Cerebellar nuclear complex (tissue), 1 donor: ENCODE measurements at regions not wholly inside any gene's neighbourhood (a gene's known extent, or its start where the extent isn't known, plus 50 kb on each side); places are given as distances from the start of the nearest gene placed in this dataset.

Experiments used
- DNase-seq, 2 experiments: peaks; one replicate each; lab custom pipeline; 2025; lab: John Stamatoyannopoulos, UW

GRCh38 chr3:13152826-13153710, 79.8 kb upstream of the IQSEC1 start:
- no peak for DNase-seq

DNA sequence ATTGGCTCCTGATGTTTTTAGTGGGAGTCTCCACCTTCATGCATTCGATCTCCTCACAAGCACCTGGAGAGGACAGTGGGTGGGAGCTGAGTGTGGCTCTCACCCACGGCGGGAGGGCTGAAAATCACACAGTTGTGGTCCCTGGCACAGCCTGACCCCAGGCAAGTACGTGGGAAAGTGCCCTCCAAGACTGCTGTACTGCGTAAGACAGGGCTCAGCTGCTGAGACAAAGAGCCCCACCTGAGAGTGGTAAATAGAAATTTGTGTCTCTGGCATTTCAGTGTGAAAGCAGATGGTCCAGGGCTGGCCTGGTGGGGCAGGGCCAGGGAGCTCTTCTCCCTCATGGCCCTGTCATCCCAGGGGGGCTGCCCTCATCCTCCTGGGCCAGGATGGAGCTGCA, 77.4 kb upstream of the IQSEC1 start:
- no peak for DNase-seq

GRCh38 chr3:13149330-13150108, 76.3 kb upstream of the IQSEC1 start:
- DNase-seq: no peak

- DNase-seq: no peak
These were observed 75.5 kb upstream of the IQSEC1 start for GRCh38 chr3:13148561-13149329.

- DNase-seq: no peak
These were observed 74.9 kb upstream of the IQSEC1 start for GRCh38 chr3:13148126-13148525.

GRCh38 chr3:13147344-13147743, 74.1 kb upstream of the IQSEC1 start:
- no peak for DNase-seq

GRCh38 chr3:13146643-13147143, 73.5 kb upstream of the IQSEC1 start:
- no peak for DNase-seq

GRCh38 chr3:13145826-13146642, 72.8 kb upstream of the IQSEC1 start:
- DNase-seq: no peak

- no peak for DNase-seq
These were observed 72.0 kb upstream of the IQSEC1 start for GRCh38 chr3:13145131-13145825.

DNA sequence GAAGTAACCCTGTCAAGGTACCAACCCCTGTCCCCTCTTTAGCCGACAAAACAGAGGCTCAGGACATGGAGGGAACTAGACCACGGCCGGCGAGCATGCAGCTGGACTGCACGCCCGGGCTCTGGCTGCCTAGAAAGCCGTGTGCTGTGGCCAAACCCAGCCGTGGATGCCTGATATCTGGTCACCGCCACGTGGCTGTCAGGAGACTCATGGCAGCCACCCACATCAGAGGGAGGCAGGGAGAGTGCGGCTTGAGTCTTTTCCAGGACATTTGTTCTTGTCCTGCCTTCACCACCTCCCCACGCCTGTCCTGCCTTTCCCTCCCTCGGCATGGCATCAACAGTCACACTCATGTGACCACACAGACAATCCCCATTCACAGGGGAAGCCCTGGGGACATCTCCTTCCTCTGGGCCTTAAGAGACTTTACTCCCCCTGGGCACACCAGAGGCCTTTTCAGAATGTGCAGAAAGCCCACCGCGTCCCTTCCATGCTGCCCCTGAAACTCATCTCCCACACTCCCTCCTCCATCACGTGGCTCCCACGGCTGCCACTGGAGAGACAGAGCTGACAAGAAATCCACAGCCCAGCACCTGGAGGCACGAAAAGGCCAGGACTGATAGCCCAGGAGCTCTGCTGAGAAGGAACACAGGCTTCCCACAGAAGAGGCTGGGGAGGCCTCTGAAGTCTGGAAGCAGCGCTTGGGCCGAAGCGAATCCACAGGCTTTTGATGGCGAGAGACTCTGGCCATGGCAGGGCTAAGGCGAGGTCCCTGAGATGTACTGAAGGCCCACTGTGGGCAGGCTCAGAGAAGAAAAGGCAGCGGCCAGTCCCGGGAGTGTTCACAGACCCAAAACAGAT, 71.2 kb upstream of the IQSEC1 start:
- no peak for DNase-seq

GRCh38 chr3:13143381-13144004, 70.3 kb upstream of the IQSEC1 start:
- DNase-seq: no peak

DNA sequence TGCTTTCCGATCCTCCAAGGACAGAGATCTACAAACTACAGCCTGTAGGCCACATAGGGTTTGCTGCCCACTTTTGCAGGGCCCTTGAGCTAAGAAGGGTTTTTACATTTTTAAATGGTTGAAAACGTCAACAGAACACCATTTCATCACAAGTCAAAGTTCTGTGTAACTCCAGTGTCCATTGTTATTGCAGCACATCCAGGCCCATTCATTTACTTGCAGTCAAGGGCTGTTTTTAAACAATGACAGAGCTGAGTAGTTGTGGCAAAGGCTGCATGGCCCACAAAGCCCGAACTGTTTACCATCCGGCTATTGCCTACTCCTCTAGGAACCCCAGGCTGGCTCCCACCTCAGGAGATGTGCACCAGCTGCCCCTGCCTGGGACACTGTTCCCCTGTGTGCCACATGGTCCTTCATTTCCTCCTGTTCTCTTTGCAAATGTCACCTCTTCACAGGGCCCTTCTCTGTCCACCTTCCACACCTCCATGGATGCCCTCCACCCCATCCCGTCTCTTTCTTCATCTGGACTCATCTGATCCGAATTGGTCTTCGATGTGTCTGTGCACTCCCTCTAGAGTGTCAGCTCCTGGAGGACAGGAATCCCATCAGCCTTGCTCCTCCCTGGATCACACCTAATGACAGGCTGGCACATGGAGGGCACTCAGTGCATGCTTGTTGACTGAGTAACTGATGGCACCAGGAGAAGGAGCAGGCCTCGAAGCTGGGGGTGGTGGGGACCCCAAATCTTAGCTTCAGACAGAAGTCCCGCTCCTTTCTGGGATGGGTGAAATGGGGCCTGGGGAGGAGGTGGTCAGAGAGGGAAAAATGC, 69.5 kb upstream of the IQSEC1 start:
- DNase-seq: no peak

- DNase-seq: no peak
These were observed 68.8 kb upstream of the IQSEC1 start for GRCh38 chr3:13141991-13142412.

DNA sequence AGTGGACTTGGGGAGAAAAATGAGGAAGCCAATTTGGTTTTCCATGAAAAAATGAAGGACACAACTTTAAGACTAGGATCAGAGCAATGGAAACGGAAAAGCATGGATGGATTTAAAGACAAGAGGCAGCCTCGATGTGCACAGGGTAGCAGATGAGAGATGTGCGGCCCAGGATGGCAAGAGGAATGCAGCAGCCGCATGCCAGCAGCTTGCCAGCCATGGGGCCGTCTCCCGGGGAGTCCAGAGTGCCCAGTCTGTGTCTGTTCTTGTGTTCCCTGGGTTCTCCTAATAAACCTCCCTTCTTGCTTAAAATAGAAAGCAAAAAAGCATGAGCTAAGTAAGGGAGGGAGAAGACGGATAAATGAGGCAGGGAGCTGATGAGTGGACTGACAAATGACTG, 68.0 kb upstream of the IQSEC1 start:
- no peak for DNase-seq

- DNase-seq: no peak
These were observed 67.4 kb upstream of the IQSEC1 start for GRCh38 chr3:13140596-13140995.

GRCh38 chr3:13139471-13140065, 66.3 kb upstream of the IQSEC1 start:
- no peak for DNase-seq

DNA sequence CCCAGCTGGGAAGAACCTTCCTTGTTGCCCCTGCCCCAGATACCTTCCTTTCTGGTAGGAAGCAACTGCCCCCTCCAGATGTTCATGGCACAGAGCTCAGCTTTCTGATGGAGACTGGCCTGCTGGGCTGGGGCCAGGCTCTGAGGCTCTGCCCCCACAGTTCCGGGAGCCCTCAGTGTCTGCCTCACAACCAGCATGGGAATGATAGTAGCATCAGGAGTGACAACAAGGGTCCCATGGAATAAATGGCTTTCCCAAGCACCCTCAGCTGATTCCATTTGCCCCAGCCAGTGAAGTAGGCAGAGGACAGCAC, 65.6 kb upstream of the IQSEC1 start:
- DNase-seq: no peak
